Sigmoid colon (tissue), 6 donors: ENCODE measurements at regions not wholly inside any gene's neighbourhood (a gene's known extent, or its start where the extent isn't known, plus 50 kb on each side); places are given as distances from the start of the nearest gene placed in this dataset.

ENCODE experiments used
- DNase-seq: peaks from one replicate; pipeline ENCODE4 v3.0.0-alpha.2; 2019
- H3K27ac ChIP-seq, 4 donors: fragments of 200-600 bp; sonication (generic); one replicate each; pipeline ENCODE4 v1.5.1; 2016 to 2019; ENCODE audit warnings: mild to moderate bottlenecking in 1 of 4
- H3K27me3 ChIP-seq, 3 donors: fragments of 200-600 bp; sonication (generic); one replicate each; pipeline ENCODE4 v1.5.1; 2019; ENCODE audit warnings: mild to moderate bottlenecking in 1 of 3
- H3K36me3 ChIP-seq, 4 donors: fragments of 200-600 bp; sonication (generic); one replicate each; pipeline ENCODE4 v1.5.1; 2016 to 2019
- H3K4me1 ChIP-seq, 4 donors: fragments of 200-600 bp; sonication (generic); one replicate each; pipeline ENCODE4 v1.5.1; 2017 to 2019
- H3K4me3 ChIP-seq, 4 donors: fragments of 200-600 bp; sonication (generic); one replicate each; pipeline ENCODE4 v1.5.1; 2017 to 2019; ENCODE audit warnings: mild to moderate bottlenecking in 2 of 4, moderate library complexity in 1 of 4
- H3K9me3 ChIP-seq, 4 donors: fragments of 200-600 bp in 3 of 4; sonication (generic) in 3 of 4; one replicate each; pipeline versions ENCODE4 v1.5.1 to v1.6.1; 2013 to 2019
- EP300 ChIP-seq, 4 donors: sonication (generic); formaldehyde crosslinking; IDR thresholded peaks; one replicate each; pipeline ENCODE4 v1.6.1; 2017; ENCODE audit warnings: antibody characterized with exemption in 4 of 4
- POLR2A ChIP-seq, 2 donors: fragments of 450-650 bp; IDR thresholded peaks; one replicate each; pipeline ENCODE4 v1.6.1; 2016; ENCODE audit warnings: antibody characterized with exemption in 2 of 2, mild to moderate bottlenecking in 2 of 2, moderate library complexity in 2 of 2
- POLR2AphosphoS5 ChIP-seq, 4 donors: sonication (generic); formaldehyde crosslinking; IDR thresholded peaks; one replicate each; pipeline ENCODE4 v1.6.1; 2017; ENCODE audit warnings: antibody characterized with exemption in 4 of 4
- WGBS, 2 donors: extraction: QIAGEN DNeasy Blood & Tissue Kit; methylation state at CpG; one replicate each; pipeline ENCODE4 v1.1.7; 2013; 5-methylcytosine and 5-hydroxymethylcytosine counted together
- intact Hi-C: fragments of 100-400 bp; cut with DNase I; formaldehyde crosslinking; loops from one replicate; pipeline ENCODE4 v1.15.1; 2023
- TF ChIP-seq, protein P1 (sequence below), 4 experiments: fragments of 450-650 bp in 3 of 4; fragments of 200-600 bp in 1 of 4; IDR thresholded peaks; one replicate each; pipeline ENCODE4 v1.5.1; 2016 to 2019; ENCODE audit warnings: antibody characterized with exemption in 4 of 4, mild to moderate bottlenecking in 3 of 4, moderate library complexity in 2 of 4
- donor health status: healthy with polysubstance abuse.
- donor health status: healthy.

DNA sequence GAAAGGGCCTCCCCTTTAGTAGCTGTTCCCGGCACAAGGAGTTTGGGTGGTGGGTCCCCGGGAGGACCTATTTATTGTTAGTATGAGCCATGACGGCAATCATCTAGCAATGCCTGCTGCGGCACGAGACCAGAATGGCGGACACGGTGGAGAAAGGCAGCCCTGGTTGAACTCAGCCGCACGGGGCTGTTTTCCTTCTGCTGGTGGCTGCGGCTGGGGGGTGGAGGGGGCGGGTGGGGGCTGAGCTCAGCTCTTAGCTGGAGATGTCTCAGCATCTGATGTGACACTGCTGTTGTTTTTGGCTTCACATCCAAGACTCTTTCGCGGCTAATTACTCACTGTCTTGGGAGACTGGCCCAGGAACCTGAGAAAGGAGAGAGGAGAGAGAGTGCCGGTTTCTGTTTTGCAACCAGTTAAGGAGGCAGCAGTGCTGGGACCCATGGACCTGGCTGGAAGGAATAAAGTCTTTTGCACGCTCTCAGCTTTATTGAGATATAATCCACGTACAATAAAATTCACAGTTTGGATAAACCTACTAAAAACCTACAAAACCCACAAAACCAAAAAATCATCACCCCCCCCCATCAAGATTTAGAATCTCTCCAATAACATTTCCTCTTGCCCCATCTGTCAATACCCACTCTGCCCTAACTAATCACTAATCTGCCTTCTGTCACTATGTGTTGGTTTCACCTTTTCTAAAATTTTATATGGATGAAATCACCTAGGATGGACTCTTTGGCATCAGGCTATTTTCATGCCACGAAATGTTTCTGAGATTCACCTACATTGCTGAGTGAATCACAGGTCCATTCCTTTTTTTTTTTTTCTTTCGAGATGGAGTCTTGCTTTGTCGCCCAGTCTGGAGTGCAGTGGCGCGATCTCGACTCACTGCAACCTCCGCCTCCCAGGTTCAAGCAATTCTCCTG is 81.8 kb upstream of the NEURL1B start:
- Histone ChIP-seq H3K27me3 (no peaks in the 10 kb centered on the region), H3K9me3 (no peaks in the 10 kb centered on the region), H3K4me3 (peak overlapping the region in 3 of 4 donors; percentile 16 to 23 (median 17)), H3K27ac (peak overlapping the region; percentile 84 to 94 (median 87)), H3K4me1 (peaks cover 0 to 89% (median 75%) of the 10 kb centered on the region in 4 donors), H3K36me3 (no peaks in the 10 kb centered on the region)
- 81 to 85% methylated on average over 23 of the region's 23 CpGs for WGBS, 2 donors
- DNase-seq, result peak; percentile 95
- TF ChIP-seq POLR2AphosphoS5 (IDR thresholded peaks at IDR 0.05), result peak; percentile 84 to 93 (median 88)
- TF ChIP-seq, protein P1, sequence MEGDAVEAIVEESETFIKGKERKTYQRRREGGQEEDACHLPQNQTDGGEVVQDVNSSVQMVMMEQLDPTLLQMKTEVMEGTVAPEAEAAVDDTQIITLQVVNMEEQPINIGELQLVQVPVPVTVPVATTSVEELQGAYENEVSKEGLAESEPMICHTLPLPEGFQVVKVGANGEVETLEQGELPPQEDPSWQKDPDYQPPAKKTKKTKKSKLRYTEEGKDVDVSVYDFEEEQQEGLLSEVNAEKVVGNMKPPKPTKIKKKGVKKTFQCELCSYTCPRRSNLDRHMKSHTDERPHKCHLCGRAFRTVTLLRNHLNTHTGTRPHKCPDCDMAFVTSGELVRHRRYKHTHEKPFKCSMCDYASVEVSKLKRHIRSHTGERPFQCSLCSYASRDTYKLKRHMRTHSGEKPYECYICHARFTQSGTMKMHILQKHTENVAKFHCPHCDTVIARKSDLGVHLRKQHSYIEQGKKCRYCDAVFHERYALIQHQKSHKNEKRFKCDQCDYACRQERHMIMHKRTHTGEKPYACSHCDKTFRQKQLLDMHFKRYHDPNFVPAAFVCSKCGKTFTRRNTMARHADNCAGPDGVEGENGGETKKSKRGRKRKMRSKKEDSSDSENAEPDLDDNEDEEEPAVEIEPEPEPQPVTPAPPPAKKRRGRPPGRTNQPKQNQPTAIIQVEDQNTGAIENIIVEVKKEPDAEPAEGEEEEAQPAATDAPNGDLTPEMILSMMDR (IDR thresholded peaks at IDR 0.05), result no peak
- TF ChIP-seq POLR2A (IDR thresholded peaks at IDR 0.05), result no peak
- peak in 3 of 4 donors; percentile 16 to 66 (median 29) for TF ChIP-seq EP300 (IDR thresholded peaks at IDR 0.05)
- intact Hi-C loops, result loop anchor here (1.0 to 10.0 kb wide), 4 partner anchors 35 to 346 kb away; no protein-coding TSS in a partner anchor

DNA sequence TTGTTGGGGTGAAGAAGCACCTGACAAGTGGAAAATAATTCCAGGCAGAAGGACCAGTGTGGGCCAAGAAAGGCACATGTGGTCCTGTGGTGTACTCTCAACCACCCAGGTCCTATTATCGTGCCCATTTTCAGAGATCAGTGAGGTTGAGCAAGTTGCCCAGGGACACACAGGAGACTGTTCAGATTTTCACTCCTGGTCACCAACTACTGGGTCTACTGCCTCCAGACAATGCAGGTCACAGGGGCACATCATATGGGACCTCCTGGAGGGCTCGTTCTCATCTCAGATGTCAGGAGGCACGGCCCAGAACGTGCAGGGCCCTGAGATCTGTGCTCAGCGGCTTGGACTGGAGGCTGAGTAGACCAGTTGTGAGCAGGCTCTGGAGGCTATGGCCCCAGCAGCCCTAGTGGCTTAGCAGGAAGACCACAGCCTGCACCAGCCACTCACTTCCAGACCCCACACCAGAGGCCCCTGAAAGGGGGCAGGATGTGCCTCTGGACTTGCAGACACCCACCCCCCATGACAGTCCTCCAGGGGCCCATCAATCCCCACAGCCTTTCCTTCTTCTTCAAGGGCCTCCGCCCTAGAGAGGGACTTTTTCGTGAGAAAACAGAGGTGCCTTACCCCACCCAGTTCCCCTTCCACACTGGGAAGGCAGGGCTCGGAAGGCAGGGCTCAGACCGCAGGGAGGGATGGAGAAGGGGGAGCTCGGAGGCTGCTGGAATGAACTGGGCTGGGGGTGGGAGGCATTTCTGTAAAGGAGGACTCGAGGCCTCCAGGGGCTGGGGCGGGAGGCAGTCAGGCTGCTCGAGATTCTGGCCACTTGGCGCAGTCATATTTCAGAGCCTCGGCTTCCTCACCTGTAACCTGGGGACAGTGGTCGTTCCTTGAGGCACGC is 82.7 kb upstream of the NEURL1B start:
- 76 to 83% methylated on average over 17 of the region's 17 CpGs for WGBS, 2 donors
- intact Hi-C loops, result loop anchor here (2.0 to 10.0 kb wide), 3 partner anchors 138 to 346 kb away; no protein-coding TSS in a partner anchor
- Histone ChIP-seq H3K4me1 (peaks cover 0 to 98% (median 84%) of the 10 kb centered on the region in 4 donors), H3K36me3 (no peaks in the 10 kb centered on the region), H3K27me3 (no peaks in the 10 kb centered on the region), H3K9me3 (no peaks in the 10 kb centered on the region), H3K27ac (peak overlapping the region; percentile 84 to 94 (median 87)), H3K4me3 (peak overlapping the region in 3 of 4 donors; percentile 16 to 23 (median 17))
- no peak for TF ChIP-seq POLR2AphosphoS5 (IDR thresholded peaks at IDR 0.05)
- no peak for TF ChIP-seq EP300 (IDR thresholded peaks at IDR 0.05)
- TF ChIP-seq, protein P1 (IDR thresholded peaks at IDR 0.05), result no peak
- TF ChIP-seq POLR2A (IDR thresholded peaks at IDR 0.05), result no peak
- DNase-seq, result peak; percentile 66

DNA sequence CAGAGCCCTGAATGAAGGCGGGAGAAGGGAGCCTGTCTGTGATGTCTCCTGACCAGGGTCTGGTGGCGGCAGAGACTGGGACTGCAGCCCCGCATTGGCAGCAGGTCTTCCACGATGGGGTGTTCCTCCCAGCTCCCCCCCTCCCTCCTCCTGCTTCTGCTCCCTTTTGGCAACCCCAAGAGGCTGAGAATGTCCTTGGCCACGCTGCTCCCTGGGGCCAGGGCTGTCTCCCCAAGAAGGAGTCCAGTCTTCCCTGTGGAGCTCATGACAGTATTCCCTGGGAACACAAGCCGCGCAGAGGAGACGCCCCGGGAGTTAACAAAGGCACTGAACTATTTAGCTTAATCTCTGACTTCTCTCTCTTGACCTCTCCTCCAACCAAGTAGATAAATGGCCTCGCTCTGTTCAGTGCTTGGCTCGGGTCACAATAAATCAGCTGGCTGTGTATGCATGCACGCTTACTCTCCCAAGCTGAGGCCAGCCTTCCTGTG is 84.0 kb upstream of the NEURL1B start:
- intact Hi-C loops, result loop anchor here (2.0 to 10.0 kb wide), 3 partner anchors 86 to 348 kb away; no protein-coding TSS in a partner anchor
- 70 to 72% methylated on average over 12 of the region's 12 CpGs for WGBS, 2 donors
- H3K4me1 ChIP-seq, result peaks cover 0 to 95% (median 78%) of the 10 kb centered on the region in 4 donors

More for the DNA sequence above, 84.0 kb upstream of the NEURL1B start:
- TF ChIP-seq POLR2A (IDR thresholded peaks at IDR 0.05), result no peak
- TF ChIP-seq, protein P1 (IDR thresholded peaks at IDR 0.05), result peak in 3 of 4 experiments; percentile 19 to 65 (median 26)
- peak; percentile 25 to 82 (median 52) for TF ChIP-seq EP300 (IDR thresholded peaks at IDR 0.05)
- TF ChIP-seq POLR2AphosphoS5 (IDR thresholded peaks at IDR 0.05), result peak; percentile 81 to 89 (median 86)
- Histone ChIP-seq H3K9me3 (no peaks in the 10 kb centered on the region), H3K27ac (peak overlapping the region; percentile 84 to 94 (median 87)), H3K27me3 (no peaks in the 10 kb centered on the region), H3K36me3 (no peaks in the 10 kb centered on the region), H3K4me3 (no peak overlapping the region)
- DNase-seq, result peak; percentile 96
